Uterus (tissue), 2 donors: ENCODE measurements at regions not wholly inside any gene's neighbourhood (a gene's known extent, or its start where the extent isn't known, plus 50 kb on each side); places are given as distances from the start of the nearest gene placed in this dataset.

Experiments
- POLR2A ChIP-seq, 2 donors: fragments of 450-650 bp; IDR thresholded peaks; one replicate each; pipeline ENCODE4 v1.6.1; 2016; ENCODE audit warnings: antibody characterized with exemption in 2 of 2, mild to moderate bottlenecking in 1 of 2, moderate library complexity in 1 of 2
- TF ChIP-seq, protein P1 (sequence below), 4 experiments: fragments of 200-600 bp in 2 of 4; fragments of 450-650 bp in 2 of 4; sonication (generic) in 2 of 4; IDR thresholded peaks; one replicate each; pipeline ENCODE4 v1.5.1; 2016 to 2019; ENCODE audit warnings: antibody characterized with exemption in 4 of 4, mild to moderate bottlenecking in 2 of 4, moderate library complexity in 1 of 4

DNA sequence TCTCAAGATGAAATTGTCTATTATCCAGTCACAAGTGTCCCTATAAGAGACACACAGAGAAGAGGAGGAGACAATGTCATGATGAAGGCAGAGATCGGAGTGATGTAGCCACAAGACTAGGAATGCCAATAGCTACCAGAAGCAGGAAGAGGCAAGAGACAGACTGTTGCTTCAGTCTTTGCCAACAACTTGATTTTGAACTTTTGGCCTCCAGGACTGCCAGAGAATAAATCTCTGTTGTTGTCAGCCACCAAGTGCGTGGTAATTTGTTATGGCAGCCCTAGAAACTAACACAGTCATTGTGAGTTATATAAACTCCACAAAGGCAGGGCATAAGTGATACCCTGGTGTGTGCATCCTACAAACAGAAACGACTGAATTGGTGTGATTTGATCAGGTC, 517.0 kb downstream of the BTBD3 start:
- TF ChIP-seq POLR2A (IDR thresholded peaks at IDR 0.05) = no peak
- TF ChIP-seq, protein P1, sequence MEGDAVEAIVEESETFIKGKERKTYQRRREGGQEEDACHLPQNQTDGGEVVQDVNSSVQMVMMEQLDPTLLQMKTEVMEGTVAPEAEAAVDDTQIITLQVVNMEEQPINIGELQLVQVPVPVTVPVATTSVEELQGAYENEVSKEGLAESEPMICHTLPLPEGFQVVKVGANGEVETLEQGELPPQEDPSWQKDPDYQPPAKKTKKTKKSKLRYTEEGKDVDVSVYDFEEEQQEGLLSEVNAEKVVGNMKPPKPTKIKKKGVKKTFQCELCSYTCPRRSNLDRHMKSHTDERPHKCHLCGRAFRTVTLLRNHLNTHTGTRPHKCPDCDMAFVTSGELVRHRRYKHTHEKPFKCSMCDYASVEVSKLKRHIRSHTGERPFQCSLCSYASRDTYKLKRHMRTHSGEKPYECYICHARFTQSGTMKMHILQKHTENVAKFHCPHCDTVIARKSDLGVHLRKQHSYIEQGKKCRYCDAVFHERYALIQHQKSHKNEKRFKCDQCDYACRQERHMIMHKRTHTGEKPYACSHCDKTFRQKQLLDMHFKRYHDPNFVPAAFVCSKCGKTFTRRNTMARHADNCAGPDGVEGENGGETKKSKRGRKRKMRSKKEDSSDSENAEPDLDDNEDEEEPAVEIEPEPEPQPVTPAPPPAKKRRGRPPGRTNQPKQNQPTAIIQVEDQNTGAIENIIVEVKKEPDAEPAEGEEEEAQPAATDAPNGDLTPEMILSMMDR (IDR thresholded peaks at IDR 0.05) = no peak
